ENCODE measurements at regions not wholly inside any gene's neighbourhood (a gene's known extent, or its start where the extent isn't known, plus 50 kb on each side); places are given as distances from the start of the nearest gene placed in this dataset.

DNA sequence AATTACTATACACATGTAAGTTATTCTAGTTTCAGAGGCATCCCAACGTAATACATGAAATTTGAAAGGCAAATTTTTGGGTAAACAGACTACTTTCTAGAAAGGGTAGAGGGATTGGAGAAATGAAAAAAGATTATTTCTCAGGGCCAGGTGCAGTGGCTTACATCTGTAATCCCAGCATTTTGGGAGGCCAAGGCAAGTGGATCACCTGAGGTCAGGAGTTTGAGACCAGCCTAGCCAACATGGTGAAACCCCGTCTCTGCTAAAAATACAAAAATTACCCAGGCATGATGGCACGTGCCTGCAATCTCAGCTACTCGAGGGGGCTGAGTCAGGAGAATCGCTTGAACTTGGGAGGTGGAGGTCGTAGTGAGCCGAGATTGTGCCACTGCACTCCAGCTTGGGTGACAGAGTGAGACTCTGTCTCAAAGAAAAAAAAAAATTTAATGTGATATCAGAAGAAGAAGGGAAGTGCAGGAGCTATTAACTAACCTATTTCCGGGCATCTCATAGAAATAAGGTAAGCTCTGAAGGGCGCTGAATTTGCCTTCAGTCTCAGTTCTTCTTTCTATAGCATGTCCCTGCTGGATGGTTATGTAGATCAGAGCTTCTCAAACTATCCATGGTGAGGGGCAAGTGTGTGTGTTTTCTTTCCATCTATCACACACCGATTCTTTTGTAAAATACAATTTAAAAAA, 100.3 kb upstream of the MTHFD1L start:
- no peak overlapping the region for H3K27ac ChIP-seq (ENCODE audit: insufficient read depth, low read depth, low read length, poor library complexity, severe bottlenecking)
- no peaks in the 10 kb centered on the region for H3K27me3 ChIP-seq (ENCODE audit: control insufficient read depth, insufficient read depth, low read length, poor library complexity, severe bottlenecking)
- no peaks in the 10 kb centered on the region for H3K36me3 ChIP-seq (ENCODE audit: control insufficient read depth, insufficient read depth, low read length)
- WGBS, 2 experiments: 82 to 83% methylated on average over 9 of the region's 10 CpGs
- no peak overlapping the region for H3K4me3 ChIP-seq (ENCODE audit: insufficient read depth, low read depth, low read length)
- H3K9me3 ChIP-seq (ENCODE audit: control insufficient read depth, low read length): no peaks in the 10 kb centered on the region
- peaks cover 20% of the 10 kb centered on the region for H3K4me1 ChIP-seq (ENCODE audit: control insufficient read depth, insufficient read depth, low read length)

- no peak overlapping the region for H3K4me3 ChIP-seq (ENCODE audit: insufficient read depth, low read depth, low read length)
- H3K27me3 ChIP-seq (ENCODE audit: control insufficient read depth, insufficient read depth, low read length, poor library complexity, severe bottlenecking): no peaks in the 10 kb centered on the region
- 78 to 84% methylated on average over 7 of the region's 7 CpGs for WGBS, 2 experiments
- no peak overlapping the region for H3K27ac ChIP-seq (ENCODE audit: insufficient read depth, low read depth, low read length, poor library complexity, severe bottlenecking)
- H3K4me1 ChIP-seq (ENCODE audit: control insufficient read depth, insufficient read depth, low read length): peaks cover 20% of the 10 kb centered on the region
- H3K36me3 ChIP-seq (ENCODE audit: control insufficient read depth, insufficient read depth, low read length): no peaks in the 10 kb centered on the region
- H3K9me3 ChIP-seq (ENCODE audit: control insufficient read depth, low read length): no peaks in the 10 kb centered on the region
Observed at GRCh38 chr6:150766201-150766997, 99.1 kb upstream of the MTHFD1L start.

- 89 to 90% methylated on average over 2 of the region's 2 CpGs for WGBS, 2 experiments
- Histone ChIP-seq H3K27ac (ENCODE audit: insufficient read depth, low read depth, low read length, poor library complexity, severe bottlenecking) (no peak overlapping the region), H3K27me3 (ENCODE audit: control insufficient read depth, insufficient read depth, low read length, poor library complexity, severe bottlenecking) (no peaks in the 10 kb centered on the region), H3K4me1 (ENCODE audit: control insufficient read depth, insufficient read depth, low read length) (peaks cover 20% of the 10 kb centered on the region), H3K4me3 (ENCODE audit: insufficient read depth, low read depth, low read length) (no peak overlapping the region), H3K9me3 (ENCODE audit: control insufficient read depth, low read length) (no peaks in the 10 kb centered on the region), H3K36me3 (ENCODE audit: control insufficient read depth, insufficient read depth, low read length) (no peaks in the 10 kb centered on the region)
Observed at GRCh38 chr6:150767161-150767560, 98.3 kb upstream of the MTHFD1L start.

- 49 to 57% methylated on average over 7 of the region's 7 CpGs for WGBS, 2 experiments
- Histone ChIP-seq H3K9me3 (ENCODE audit: control insufficient read depth, low read length) (no peaks in the 10 kb centered on the region), H3K27me3 (ENCODE audit: control insufficient read depth, insufficient read depth, low read length, poor library complexity, severe bottlenecking) (no peaks in the 10 kb centered on the region), H3K36me3 (ENCODE audit: control insufficient read depth, insufficient read depth, low read length) (no peaks in the 10 kb centered on the region), H3K4me1 (ENCODE audit: control insufficient read depth, insufficient read depth, low read length) (peaks cover 20% of the 10 kb centered on the region), H3K4me3 (ENCODE audit: insufficient read depth, low read depth, low read length) (no peak overlapping the region), H3K27ac (ENCODE audit: insufficient read depth, low read depth, low read length, poor library complexity, severe bottlenecking) (no peak overlapping the region)
Observed at GRCh38 chr6:150767571-150768018, 97.9 kb upstream of the MTHFD1L start.

- Histone ChIP-seq H3K9me3 (ENCODE audit: control insufficient read depth, low read length) (peaks cover 2% of the 10 kb centered on the region), H3K4me1 (ENCODE audit: control insufficient read depth, insufficient read depth, low read length) (peaks cover 20% of the 10 kb centered on the region), H3K27ac (ENCODE audit: insufficient read depth, low read depth, low read length, poor library complexity, severe bottlenecking) (no peak overlapping the region), H3K4me3 (ENCODE audit: insufficient read depth, low read depth, low read length) (no peak overlapping the region), H3K27me3 (ENCODE audit: control insufficient read depth, insufficient read depth, low read length, poor library complexity, severe bottlenecking) (no peaks in the 10 kb centered on the region), H3K36me3 (ENCODE audit: control insufficient read depth, insufficient read depth, low read length) (no peaks in the 10 kb centered on the region)
- 89 to 98% methylated on average over 3 of the region's 3 CpGs for WGBS, 2 experiments
Observed at GRCh38 chr6:150770637-150771036, 94.9 kb upstream of the MTHFD1L start.

DNA sequence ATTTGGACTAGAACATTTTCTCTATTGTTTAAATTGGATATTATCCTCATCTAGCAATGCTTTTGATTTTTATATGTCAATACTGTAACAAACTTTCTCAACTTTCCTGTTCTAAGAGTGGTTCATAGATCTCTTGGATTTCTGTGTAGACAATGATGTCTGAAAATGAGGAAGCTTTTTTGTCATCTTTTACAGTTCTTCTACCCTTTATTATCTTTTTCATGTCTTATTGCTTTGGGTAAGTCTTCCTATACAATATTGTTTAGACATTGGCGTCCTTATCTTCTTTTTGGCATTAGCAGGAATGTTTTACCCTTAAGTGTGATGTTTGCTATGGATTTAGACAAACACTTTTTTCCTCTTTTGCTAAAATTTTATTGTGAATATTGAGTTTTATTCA, 91.5 kb upstream of the MTHFD1L start:
- H3K36me3 ChIP-seq (ENCODE audit: control insufficient read depth, insufficient read depth, low read length): no peaks in the 10 kb centered on the region
- no peak overlapping the region for H3K27ac ChIP-seq (ENCODE audit: insufficient read depth, low read depth, low read length, poor library complexity, severe bottlenecking)
- 44 to 80% methylated on average over 1 of the region's 1 CpG for WGBS, 2 experiments
- no peaks in the 10 kb centered on the region for H3K27me3 ChIP-seq (ENCODE audit: control insufficient read depth, insufficient read depth, low read length, poor library complexity, severe bottlenecking)
- H3K4me1 ChIP-seq (ENCODE audit: control insufficient read depth, insufficient read depth, low read length): no peaks in the 10 kb centered on the region
- H3K9me3 ChIP-seq (ENCODE audit: control insufficient read depth, low read length): peaks cover 2% of the 10 kb centered on the region
- no peak overlapping the region for H3K4me3 ChIP-seq (ENCODE audit: insufficient read depth, low read depth, low read length)

DNA sequence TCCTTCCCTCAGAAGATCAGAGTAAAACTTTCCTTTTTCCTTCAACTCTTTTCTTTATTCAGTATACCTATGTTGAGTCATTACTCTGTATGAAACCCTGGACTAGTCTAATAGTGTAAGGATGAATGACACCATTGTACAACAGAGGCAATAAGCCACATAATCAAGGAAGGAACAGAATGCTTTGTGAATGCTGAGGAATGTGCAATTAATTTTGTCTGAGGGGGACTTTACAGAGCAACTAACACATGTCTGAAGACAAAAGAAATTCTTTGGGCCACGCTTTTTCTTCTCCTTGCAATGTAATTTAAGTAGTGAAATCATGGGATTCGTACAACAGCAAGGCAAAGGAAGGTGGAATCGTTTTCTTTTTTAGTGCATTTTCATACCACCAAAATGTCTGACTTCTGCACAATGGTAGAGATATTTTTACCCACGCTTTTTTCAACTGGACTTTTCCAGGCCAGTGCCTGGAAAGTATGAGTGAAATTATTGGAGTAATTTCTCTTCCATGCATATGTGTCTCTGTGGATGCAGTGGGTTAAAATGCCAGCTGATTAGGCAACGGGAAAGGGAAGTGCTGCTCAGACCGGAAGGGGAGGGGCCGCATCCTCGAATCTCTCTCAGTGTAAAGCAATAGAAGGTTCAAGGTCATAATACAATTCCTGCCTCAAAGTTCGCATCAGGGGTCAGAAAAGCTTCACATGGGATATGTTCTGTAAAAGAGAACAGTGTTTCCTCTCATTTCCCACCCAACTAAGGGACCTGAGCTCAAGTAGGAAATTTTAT, 89.9 kb upstream of the MTHFD1L start:
- H3K36me3 ChIP-seq (ENCODE audit: control insufficient read depth, insufficient read depth, low read length): no peaks in the 10 kb centered on the region
- H3K27me3 ChIP-seq (ENCODE audit: control insufficient read depth, insufficient read depth, low read length, poor library complexity, severe bottlenecking): no peaks in the 10 kb centered on the region
- 89 to 93% methylated on average over 9 of the region's 9 CpGs for WGBS, 2 experiments
- no peak overlapping the region for H3K4me3 ChIP-seq (ENCODE audit: insufficient read depth, low read depth, low read length)
- no peak overlapping the region for H3K27ac ChIP-seq (ENCODE audit: insufficient read depth, low read depth, low read length, poor library complexity, severe bottlenecking)
- H3K4me1 ChIP-seq (ENCODE audit: control insufficient read depth, insufficient read depth, low read length): no peaks in the 10 kb centered on the region
- peaks cover 2% of the 10 kb centered on the region for H3K9me3 ChIP-seq (ENCODE audit: control insufficient read depth, low read length)

GRCh38 chr6:150777736-150778135, 87.8 kb upstream of the MTHFD1L start:
- 91 to 95% methylated on average over 9 of the region's 9 CpGs for WGBS, 2 experiments
- H3K27me3 ChIP-seq (ENCODE audit: control insufficient read depth, insufficient read depth, low read length, poor library complexity, severe bottlenecking): no peaks in the 10 kb centered on the region
- H3K36me3 ChIP-seq (ENCODE audit: control insufficient read depth, insufficient read depth, low read length): no peaks in the 10 kb centered on the region
- peaks cover 2% of the 10 kb centered on the region for H3K9me3 ChIP-seq (ENCODE audit: control insufficient read depth, low read length)
- no peak overlapping the region for H3K4me3 ChIP-seq (ENCODE audit: insufficient read depth, low read depth, low read length)
- no peaks in the 10 kb centered on the region for H3K4me1 ChIP-seq (ENCODE audit: control insufficient read depth, insufficient read depth, low read length)
- no peak overlapping the region for H3K27ac ChIP-seq (ENCODE audit: insufficient read depth, low read depth, low read length, poor library complexity, severe bottlenecking)

DNA sequence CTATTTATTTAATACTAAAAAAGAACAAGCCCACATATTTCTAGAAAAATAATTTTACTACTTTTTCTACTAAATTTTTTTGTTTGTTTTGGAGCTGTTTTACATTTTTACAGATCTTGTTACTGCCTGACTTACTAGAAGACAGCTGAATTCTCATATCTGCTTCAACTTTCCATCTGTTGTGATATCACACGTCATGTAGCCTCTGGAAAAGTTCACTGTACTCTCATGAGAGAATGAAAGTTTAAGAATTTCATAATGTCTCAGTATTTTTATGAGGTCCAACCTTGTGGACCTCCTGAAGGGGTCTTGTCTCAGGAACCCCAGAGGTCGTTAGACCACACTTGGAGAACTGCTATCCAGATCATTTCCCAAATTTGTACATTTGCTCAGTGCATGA, 81.7 kb upstream of the MTHFD1L start:
- Histone ChIP-seq H3K4me1 (ENCODE audit: control insufficient read depth, insufficient read depth, low read length) (no peaks in the 10 kb centered on the region), H3K27ac (ENCODE audit: insufficient read depth, low read depth, low read length, poor library complexity, severe bottlenecking) (no peak overlapping the region), H3K27me3 (ENCODE audit: control insufficient read depth, insufficient read depth, low read length, poor library complexity, severe bottlenecking) (no peaks in the 10 kb centered on the region), H3K9me3 (ENCODE audit: control insufficient read depth, low read length) (no peaks in the 10 kb centered on the region), H3K4me3 (ENCODE audit: insufficient read depth, low read depth, low read length) (no peak overlapping the region), H3K36me3 (ENCODE audit: control insufficient read depth, insufficient read depth, low read length) (no peaks in the 10 kb centered on the region)
- 88 to 93% methylated on average over 2 of the region's 2 CpGs for WGBS, 2 experiments

DNA sequence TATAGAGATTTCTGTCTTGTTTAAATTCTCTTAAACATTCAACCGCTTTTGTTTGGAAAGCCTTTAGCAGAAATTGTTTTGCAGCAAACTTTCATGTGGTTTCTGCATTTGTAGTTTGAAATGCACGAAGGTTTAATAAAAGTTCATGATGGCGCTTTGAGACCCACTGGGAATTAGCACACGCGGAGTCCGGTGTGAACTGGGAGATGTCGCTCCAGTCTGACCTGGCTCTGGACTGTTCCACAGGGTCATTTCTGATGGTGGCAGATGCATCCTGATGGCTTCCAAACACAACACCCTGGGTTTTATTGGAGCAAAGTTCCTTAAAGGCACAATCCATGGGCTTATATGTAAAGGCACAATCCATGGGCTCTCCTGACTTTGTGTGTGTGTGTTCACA, 78.1 kb upstream of the MTHFD1L start:
- H3K4me1 ChIP-seq (ENCODE audit: control insufficient read depth, insufficient read depth, low read length): no peaks in the 10 kb centered on the region
- WGBS, 2 experiments: 95 to 97% methylated on average over 7 of the region's 7 CpGs
- no peaks in the 10 kb centered on the region for H3K27me3 ChIP-seq (ENCODE audit: control insufficient read depth, insufficient read depth, low read length, poor library complexity, severe bottlenecking)
- no peaks in the 10 kb centered on the region for H3K36me3 ChIP-seq (ENCODE audit: control insufficient read depth, insufficient read depth, low read length)
- no peaks in the 10 kb centered on the region for H3K9me3 ChIP-seq (ENCODE audit: control insufficient read depth, low read length)
- H3K4me3 ChIP-seq (ENCODE audit: insufficient read depth, low read depth, low read length): no peak overlapping the region
- H3K27ac ChIP-seq (ENCODE audit: insufficient read depth, low read depth, low read length, poor library complexity, severe bottlenecking): no peak overlapping the region
